Mucosa of gallbladder (tissue), 1 donor: ENCODE measurements at regions not wholly inside any gene's neighbourhood (a gene's known extent, or its start where the extent isn't known, plus 50 kb on each side); places are given as distances from the start of the nearest gene placed in this dataset.

Source experiments
- DNase-seq: peaks from one replicate; pipeline ENCODE4 v3.0.0-alpha.2; 2020; ENCODE audit warnings: low spot score
- donor health status: DM: no; HTN: no; CAD: no.

- no peak for DNase-seq
Measured at GRCh38 chr16:51733181-51733580, 582.1 kb upstream of the SALL1 start.

GRCh38 chr16:51731160-51731559, 580.1 kb upstream of the SALL1 start:
- no peak for DNase-seq

GRCh38 chr16:51723036-51723724, 572.1 kb upstream of the SALL1 start:
- no peak for DNase-seq

GRCh38 chr16:51722467-51722866, 571.4 kb upstream of the SALL1 start:
- no peak for DNase-seq

GRCh38 chr16:51719376-51719775, 568.3 kb upstream of the SALL1 start:
- DNase-seq = no peak

- no peak for DNase-seq
Measured at GRCh38 chr16:51716195-51716594, 565.1 kb upstream of the SALL1 start.

- no peak for DNase-seq
Measured at GRCh38 chr16:51713502-51713901, 562.4 kb upstream of the SALL1 start.

GRCh38 chr16:51710905-51711563, 560.0 kb upstream of the SALL1 start:
- no peak for DNase-seq

- no peak for DNase-seq
Measured at GRCh38 chr16:51710186-51710585, 559.1 kb upstream of the SALL1 start.

GRCh38 chr16:51708861-51709260, 557.8 kb upstream of the SALL1 start:
- no peak for DNase-seq

- no peak for DNase-seq
Measured at GRCh38 chr16:51707666-51708065, 556.6 kb upstream of the SALL1 start.

- no peak for DNase-seq
Measured at GRCh38 chr16:51705142-51705541, 554.1 kb upstream of the SALL1 start.

- no peak for DNase-seq
Measured at GRCh38 chr16:51701025-51701424, 550.0 kb upstream of the SALL1 start.

GRCh38 chr16:51699686-51700396, 548.8 kb upstream of the SALL1 start:
- no peak for DNase-seq

GRCh38 chr16:51698647-51699046, 547.6 kb upstream of the SALL1 start:
- DNase-seq = no peak

- DNase-seq = no peak
Measured at GRCh38 chr16:51697454-51697853, 546.4 kb upstream of the SALL1 start.

- DNase-seq = no peak
Measured at GRCh38 chr16:51696376-51696775, 545.3 kb upstream of the SALL1 start.

- DNase-seq = no peak
Measured at GRCh38 chr16:51691109-51691508, 540.0 kb upstream of the SALL1 start.

- DNase-seq = no peak
Measured at GRCh38 chr16:51685498-51685897, 534.4 kb upstream of the SALL1 start.

GRCh38 chr16:51683882-51684281, 532.8 kb upstream of the SALL1 start:
- DNase-seq = no peak

- no peak for DNase-seq
Measured at GRCh38 chr16:51682905-51683304, 531.8 kb upstream of the SALL1 start.

- no peak for DNase-seq
Measured at GRCh38 chr16:51674615-51675014, 523.5 kb upstream of the SALL1 start.

GRCh38 chr16:51670527-51670926, 519.5 kb upstream of the SALL1 start:
- DNase-seq = no peak
